H54 (cell line): ENCODE measurements at regions not wholly inside any gene's neighbourhood (a gene's known extent, or its start where the extent isn't known, plus 50 kb on each side); places are given as distances from the start of the nearest gene placed in this dataset.
"Not testable (repeated sequence)": the region's sequence is repeated elsewhere in the genome, so short reads cannot be mapped to it uniquely, and the experiment has no call there.

ENCODE experiments used
- DNase-seq: peaks from one replicate; pipeline ENCODE4 v3.0.0; 2011; ENCODE audit warnings: low spot score, mixed read lengths; ENCODE audit not compliant: insufficient read length
- FAIRE-seq: peaks from 3 replicates; lab custom pipeline; 2011; peaks lifted over from hg19 to GRCh38; lab: Jason Lieb, UNC
- POLR2A ChIP-seq: IDR thresholded peaks from 2 replicates; pipeline ENCODE4 v1.6.1; 2011; ENCODE audit warnings: low read depth, mild to moderate bottlenecking, low read length

DNA sequence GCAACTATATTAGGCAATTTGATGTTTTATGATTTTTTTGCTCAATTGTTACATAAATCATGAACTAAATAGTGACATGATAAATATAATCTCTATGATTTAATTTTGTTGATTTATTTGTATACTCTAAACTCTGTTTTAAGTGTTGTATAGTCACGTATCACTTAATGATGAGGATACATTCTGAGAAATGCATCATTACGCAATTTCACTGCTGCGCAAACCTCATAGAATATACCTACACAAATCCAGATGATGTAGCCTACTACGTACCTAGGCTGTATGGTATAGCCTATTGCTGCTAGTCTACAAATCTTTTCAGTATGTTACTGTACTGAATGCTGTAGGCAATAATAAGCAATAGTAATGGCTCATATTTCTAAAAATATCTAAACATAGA lies 1029.8 kb downstream of the SI start:
- no peak for TF ChIP-seq POLR2A
- DNase-seq (no peak), FAIRE-seq (no peak)

GRCh38 chr3:164040991-164041390 lies 1037.3 kb downstream of the SI start:
- no peak for TF ChIP-seq POLR2A
- FAIRE-seq (no peak), DNase-seq (no peak)

DNA sequence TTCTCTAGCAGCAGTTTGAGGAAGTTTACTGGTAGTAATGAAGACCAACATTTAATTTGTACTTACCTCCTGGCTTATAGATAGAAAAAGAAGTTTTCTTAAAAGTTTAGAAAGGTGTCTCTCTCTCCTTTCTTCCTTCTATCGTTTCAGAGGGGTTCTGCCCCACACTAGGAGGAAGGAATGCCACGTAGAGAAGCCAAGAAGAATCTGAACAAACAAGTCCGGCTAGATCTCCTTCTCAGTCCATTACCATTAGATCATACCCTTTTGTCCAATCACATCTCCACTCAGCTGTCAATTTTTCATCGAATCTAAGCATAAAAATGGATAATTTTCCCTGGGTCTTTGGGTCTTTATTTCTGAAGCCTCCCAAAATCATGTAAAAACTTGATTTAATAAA lies 1048.1 kb downstream of the SI start:
- DNase-seq (no peak), FAIRE-seq (no peak)
- TF ChIP-seq POLR2A: no peak

- no peak for FAIRE-seq
- no peak for DNase-seq
- no peak for TF ChIP-seq POLR2A
These were observed 1053.5 kb downstream of the SI start for GRCh38 chr3:164024786-164025185.

DNA sequence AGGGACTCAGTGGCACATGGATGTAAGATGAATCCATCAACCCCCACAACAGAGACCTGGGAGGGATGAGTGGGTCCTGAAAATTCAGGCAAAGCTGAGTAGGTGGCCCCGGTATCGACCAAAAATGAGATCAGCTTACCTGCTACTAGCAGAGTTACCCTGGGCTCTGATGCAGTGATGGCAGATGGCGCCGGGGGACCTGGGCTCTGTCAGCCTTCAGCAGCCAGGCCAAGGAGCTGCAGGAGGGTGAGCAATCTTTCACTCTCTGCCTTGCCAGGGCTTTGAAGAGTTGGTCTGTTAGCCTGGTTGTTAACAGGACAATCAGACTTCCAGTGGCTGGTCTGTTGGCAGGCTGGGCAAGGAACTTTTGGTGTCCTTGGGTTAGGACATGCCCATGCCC lies 1054.8 kb downstream of the SI start:
- DNase-seq (no peak), FAIRE-seq (no peak)
- TF ChIP-seq POLR2A: no peak

GRCh38 chr3:164018500-164018899 lies 1059.8 kb downstream of the SI start:
- TF ChIP-seq POLR2A: no peak
- no peak for FAIRE-seq

DNA sequence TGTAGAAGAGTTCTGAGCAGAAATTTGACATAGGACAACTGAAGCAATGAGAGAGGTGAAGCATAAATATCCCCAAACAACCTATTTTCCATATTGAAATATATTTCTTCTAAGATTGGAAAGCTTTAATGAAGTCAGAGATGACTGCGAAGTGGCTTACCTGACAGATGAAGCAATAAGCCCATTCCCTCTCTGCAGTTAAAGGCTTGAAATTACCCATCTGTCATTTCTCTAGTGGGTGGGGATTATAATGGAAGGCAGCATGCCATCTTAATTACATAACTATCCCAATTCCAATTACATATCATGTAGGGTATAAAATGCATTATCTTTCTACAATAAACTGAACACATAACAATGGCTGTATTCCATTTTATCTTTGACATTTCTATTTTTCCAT lies 1070.5 kb downstream of the SI start:
- no peak for TF ChIP-seq POLR2A
- DNase-seq: no peak
- FAIRE-seq: no peak

More at GRCh38 chr3:164018500-164018899, 1059.8 kb downstream of the SI start:
- DNase-seq: no peak

GRCh38 chr3:164004205-164004604 lies 1074.1 kb downstream of the SI start:
- FAIRE-seq: no peak
- DNase-seq: no peak
- no peak for TF ChIP-seq POLR2A

DNA sequence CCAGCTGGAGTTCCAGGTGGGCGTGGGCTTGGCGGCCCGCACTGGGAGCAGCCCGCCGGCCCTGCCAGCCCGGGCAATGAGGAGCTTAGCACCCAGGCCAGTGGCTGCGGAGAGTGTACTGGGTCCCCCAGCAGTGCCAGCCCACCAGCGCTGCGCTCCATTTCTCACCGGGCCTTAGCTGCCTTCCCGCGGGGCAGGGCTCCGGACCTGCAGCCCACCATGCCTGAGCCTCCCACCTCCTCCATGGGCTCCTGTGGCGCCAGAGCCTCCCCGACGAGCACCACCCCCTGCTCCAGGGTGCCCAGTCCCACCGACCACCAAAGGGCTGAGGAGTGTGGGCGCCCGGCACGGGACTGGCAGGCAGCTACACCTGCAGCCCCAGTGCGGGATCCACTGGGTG lies 1075.3 kb downstream of the SI start:
- not testable (repeated sequence) for FAIRE-seq, DNase-seq

DNA sequence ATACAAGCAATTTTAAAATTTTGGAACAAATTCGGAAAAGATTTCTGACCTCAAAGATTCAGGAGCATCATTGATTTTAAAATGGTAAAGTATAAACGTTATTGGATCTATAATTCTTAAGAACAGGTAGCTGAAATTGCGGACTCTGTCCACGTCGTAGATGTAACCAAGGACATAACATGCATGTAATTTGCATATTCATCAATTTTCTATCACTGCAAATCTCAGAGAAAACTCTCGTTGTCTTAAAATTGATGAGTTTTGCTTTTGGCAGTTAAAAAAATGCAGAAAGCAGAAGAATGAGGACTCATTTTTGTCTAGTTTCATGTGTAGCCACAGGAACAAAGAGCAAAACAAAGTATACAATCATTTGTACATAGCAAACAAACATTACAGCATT lies 1094.4 kb downstream of the SI start:
- TF ChIP-seq POLR2A: no peak
- FAIRE-seq (no peak), DNase-seq (no peak)

- FAIRE-seq (no peak), DNase-seq (peak; percentile 1)
- TF ChIP-seq POLR2A: no peak
These were observed 1106.4 kb downstream of the SI start for GRCh38 chr3:163971861-163972260.

GRCh38 chr3:163957072-163957471 lies 1121.2 kb downstream of the SI start:
- no peak for TF ChIP-seq POLR2A
- no peak for FAIRE-seq
- no peak for DNase-seq

DNA sequence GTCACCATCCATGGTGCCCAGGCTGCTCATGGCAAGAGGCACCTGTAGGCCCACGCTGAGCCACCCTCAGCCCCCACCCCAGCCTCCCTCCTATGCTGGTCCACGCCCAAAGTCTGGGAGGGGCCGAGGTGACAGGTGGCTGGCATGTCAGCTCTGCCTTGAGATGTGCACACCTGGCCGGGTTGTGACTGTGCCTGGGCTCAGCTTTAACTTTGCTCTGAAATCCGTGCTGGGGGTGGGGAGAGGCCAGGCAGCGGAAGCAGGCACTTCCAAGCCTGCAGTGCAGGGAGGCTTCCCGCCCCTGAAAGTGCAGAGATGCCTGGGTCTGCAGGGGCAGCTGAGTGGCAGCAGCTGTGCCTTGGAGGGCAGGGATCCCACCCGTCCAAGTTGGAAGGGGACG lies 1124.8 kb downstream of the SI start:
- FAIRE-seq (no peak), DNase-seq (no peak)
- no peak for TF ChIP-seq POLR2A

DNA sequence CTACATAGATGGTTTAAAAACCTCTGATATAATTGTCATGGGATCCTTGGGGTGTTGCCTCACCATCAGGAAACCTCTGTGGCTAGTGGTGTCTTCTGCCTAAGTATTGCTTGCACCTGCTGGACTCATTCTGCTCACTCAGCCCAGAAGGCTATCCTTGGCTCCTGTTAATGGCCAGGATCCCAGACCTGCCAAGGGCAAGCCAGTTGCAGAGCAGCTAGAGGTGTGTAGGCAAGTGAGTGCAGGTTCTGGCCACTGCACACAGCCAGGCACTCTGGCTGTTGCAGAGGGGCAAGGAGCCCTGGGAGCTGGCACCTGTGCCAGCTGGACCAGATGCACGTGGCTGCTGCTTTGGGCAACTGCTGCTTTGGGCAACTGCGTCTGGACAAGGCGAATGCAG lies 1125.8 kb downstream of the SI start:
- TF ChIP-seq POLR2A: no peak
- FAIRE-seq (no peak), DNase-seq (no peak)

DNA sequence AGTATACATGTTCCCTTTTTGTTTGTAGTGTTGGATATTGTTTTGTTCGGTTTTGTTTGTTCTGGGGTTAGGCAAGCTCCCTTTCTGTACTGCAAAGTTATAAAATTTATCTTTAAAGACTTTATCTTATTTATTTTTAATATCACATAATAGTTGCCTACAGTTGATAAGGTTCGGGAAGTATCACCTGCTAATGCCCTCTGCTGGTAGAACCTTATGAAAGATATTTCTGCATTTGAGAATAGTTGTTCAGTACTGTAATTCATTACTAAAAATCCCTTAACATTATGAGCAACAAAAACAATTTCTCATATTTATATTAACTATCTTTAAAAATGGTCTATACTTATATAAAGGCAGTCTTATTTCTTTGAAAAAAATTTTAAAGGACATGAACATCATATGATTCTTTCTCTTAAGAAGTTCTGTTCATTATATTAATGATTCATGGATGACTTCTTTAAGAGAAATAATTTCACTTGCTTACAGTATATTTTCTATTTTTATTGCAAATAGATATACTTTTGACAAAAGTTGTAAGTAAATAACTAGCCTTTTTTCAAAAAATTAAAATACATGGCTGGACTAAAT lies 1126.8 kb downstream of the SI start:
- DNase-seq (no peak), FAIRE-seq (no peak)

DNA sequence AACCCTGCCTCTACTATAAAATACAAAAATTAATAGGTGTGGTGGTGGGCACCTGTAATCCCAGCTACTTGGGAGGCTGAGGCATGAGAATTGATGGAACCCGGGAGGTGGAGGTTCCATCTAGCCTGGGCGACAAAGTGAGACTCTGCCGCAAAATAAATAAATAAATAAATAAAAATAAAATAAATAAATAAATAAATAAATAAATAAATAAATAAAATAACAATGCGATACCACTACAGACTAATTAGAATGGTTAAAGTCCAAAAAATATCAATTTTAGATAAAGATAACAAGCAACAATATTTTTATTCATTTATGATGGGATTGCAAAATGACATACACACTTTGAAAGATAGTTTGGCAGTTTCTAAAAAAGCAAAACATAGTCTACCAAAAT lies 1131.5 kb downstream of the SI start:
- FAIRE-seq (no peak), DNase-seq (no peak)

More for the DNA sequence above, 1126.8 kb downstream of the SI start:
- TF ChIP-seq POLR2A: no peak

GRCh38 chr3:163943664-163944063 lies 1134.6 kb downstream of the SI start:
- no peak for FAIRE-seq
- DNase-seq: no peak

More for the DNA sequence above, 1131.5 kb downstream of the SI start:
- TF ChIP-seq POLR2A: no peak

More at GRCh38 chr3:163943664-163944063, 1134.6 kb downstream of the SI start:
- TF ChIP-seq POLR2A: no peak
